ENCODE measurements at regions not wholly inside any gene's neighbourhood (a gene's known extent, or its start where the extent isn't known, plus 50 kb on each side); places are given as distances from the start of the nearest gene placed in this dataset.

- TF ChIP-seq CTCF (IDR thresholded peaks at IDR 0.05; ENCODE audit: low read depth, low read length, missing control alignments), result peak; percentile 46
- H3K4me3 ChIP-seq (ENCODE audit: low read depth, low read length), result no peak overlapping the region
- no peak for DNase-seq (ENCODE audit: low read depth)
Observed at GRCh38 chr18:76658627-76659026, 163.6 kb upstream of the ZNF516 start.

- no peak overlapping the region for H3K4me3 ChIP-seq (ENCODE audit: low read depth, low read length)
- no peak for TF ChIP-seq CTCF (IDR thresholded peaks at IDR 0.05; ENCODE audit: low read depth, low read length, missing control alignments)
- DNase-seq (ENCODE audit: low read depth), result no peak
Observed at GRCh38 chr18:76657911-76658470, 162.9 kb upstream of the ZNF516 start.

- no peak overlapping the region for H3K4me3 ChIP-seq (ENCODE audit: low read depth, low read length)
Observed at GRCh38 chr18:76656925-76657827, 162.1 kb upstream of the ZNF516 start.

GRCh38 chr18:76654577-76654976 lies 159.5 kb upstream of the ZNF516 start:
- no peak for DNase-seq (ENCODE audit: low read depth)
- H3K4me3 ChIP-seq (ENCODE audit: low read depth, low read length), result no peak overlapping the region
- no peak for TF ChIP-seq CTCF (IDR thresholded peaks at IDR 0.05; ENCODE audit: low read depth, low read length, missing control alignments)

More at GRCh38 chr18:76656925-76657827, 162.1 kb upstream of the ZNF516 start:
- no peak for DNase-seq (ENCODE audit: low read depth)
- no peak for TF ChIP-seq CTCF (IDR thresholded peaks at IDR 0.05; ENCODE audit: low read depth, low read length, missing control alignments)

- no peak overlapping the region for H3K4me3 ChIP-seq (ENCODE audit: low read depth, low read length)
- TF ChIP-seq CTCF (IDR thresholded peaks at IDR 0.05; ENCODE audit: low read depth, low read length, missing control alignments), result no peak
Observed at GRCh38 chr18:76647322-76647721, 152.3 kb upstream of the ZNF516 start.

GRCh38 chr18:76644580-76644979 lies 149.5 kb upstream of the ZNF516 start:
- no peak overlapping the region for H3K4me3 ChIP-seq (ENCODE audit: low read depth, low read length)

More at GRCh38 chr18:76647322-76647721, 152.3 kb upstream of the ZNF516 start:
- DNase-seq (ENCODE audit: low read depth), result no peak

More at GRCh38 chr18:76644580-76644979, 149.5 kb upstream of the ZNF516 start:
- DNase-seq (ENCODE audit: low read depth), result no peak
- TF ChIP-seq CTCF (IDR thresholded peaks at IDR 0.05; ENCODE audit: low read depth, low read length, missing control alignments), result no peak
